Retinal pigment epithelial cell (primary cell): ENCODE measurements at regions not wholly inside any gene's neighbourhood (a gene's known extent, or its start where the extent isn't known, plus 50 kb on each side); places are given as distances from the start of the nearest gene placed in this dataset.

Experiments used
- DNase-seq: peaks from one replicate; pipeline ENCODE4 v3.0.0-alpha.2; 2010; ENCODE audit warnings: low read depth
- H3K4me3 ChIP-seq: 2 replicates; pipeline ENCODE4 v1.5.1; 2011; ENCODE audit warnings: mild to moderate bottlenecking, low read length, control low read depth, moderate library complexity
- CTCF ChIP-seq: conservative IDR thresholded peaks from 2 replicates; pipeline ENCODE4 v1.5.1; 2011; ENCODE audit warnings: low read depth, low read length, control low read depth, inconsistent platforms

DNA sequence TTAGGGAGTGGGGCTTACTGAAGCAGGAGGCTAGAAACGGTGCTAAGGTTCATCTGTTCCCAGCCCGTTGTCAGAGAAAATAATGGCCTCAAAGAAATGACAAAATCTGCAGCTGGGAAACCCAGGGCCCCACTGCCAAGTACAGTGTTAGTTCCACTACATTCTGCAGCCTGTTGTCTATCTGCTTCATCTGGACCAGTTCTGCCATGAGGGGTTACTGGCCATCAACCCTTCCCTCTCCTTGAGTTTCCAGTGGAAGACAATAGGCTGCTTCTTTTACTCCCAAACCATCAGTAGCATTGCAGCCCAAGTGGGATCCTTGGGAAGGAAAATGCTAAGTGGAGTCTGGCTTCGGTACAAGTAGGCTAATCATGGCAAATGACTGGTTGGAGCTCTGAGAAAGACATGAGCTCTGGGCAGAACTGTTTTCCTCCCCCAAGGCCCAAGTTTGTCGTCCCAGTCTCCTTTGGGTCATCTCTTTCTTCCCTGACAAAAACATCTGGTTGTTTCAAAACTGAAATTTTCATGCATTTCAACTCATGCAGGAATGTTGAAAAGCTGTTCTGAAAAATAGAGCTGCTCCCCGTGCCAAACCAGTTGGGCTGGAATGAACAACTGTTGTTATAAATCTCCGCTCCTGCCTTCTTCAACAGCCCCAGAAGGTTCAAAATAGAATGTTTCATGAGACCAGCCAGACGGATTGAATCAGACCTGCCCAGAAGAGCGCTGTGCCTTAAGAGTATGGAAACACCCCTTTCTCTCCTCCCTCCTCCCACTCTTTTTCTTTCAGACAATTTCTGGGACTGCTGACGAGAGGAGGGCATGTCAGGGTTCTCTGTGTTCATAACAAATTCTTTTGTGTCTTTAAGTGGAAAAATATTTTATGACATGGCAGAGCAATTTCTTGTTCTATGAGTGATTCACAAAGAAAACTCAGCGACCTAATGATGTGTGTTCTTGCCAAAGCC lies 116.6 kb downstream of the RAB18 start:
- no peak for TF ChIP-seq CTCF
- H3K4me3 ChIP-seq, result no peak overlapping the region
- DNase-seq, result peak; percentile 61

GRCh38 chr10:27621461-27621860 lies 117.4 kb downstream of the RAB18 start:
- no peak for TF ChIP-seq CTCF
- no peak for DNase-seq
- H3K4me3 ChIP-seq, result no peak overlapping the region

DNA sequence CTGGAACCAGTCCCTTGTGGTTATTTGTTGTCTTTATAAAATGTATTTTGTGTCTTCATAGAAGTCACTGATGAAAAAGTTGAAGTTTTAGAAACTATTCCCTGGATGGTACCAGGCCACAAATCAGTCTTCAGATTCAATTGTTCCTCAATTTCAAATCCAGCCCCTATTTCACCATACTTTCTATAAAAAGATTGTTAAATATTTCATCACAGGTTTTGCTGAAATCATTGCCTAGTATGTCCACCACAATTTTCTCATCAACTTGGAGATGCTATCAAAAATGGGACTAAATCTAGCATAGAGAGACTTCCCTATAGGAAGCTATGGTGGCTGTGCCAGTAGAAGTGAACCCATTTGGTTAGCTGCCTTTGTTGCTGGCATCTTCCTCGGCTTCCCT lies 118.5 kb downstream of the RAB18 start:
- DNase-seq, result no peak
- no peak for TF ChIP-seq CTCF

More for the DNA sequence above, 118.5 kb downstream of the RAB18 start:
- H3K4me3 ChIP-seq, result no peak overlapping the region
